ENCODE measurements at regions not wholly inside any gene's neighbourhood (a gene's known extent, or its start where the extent isn't known, plus 50 kb on each side); places are given as distances from the start of the nearest gene placed in this dataset.

DNA sequence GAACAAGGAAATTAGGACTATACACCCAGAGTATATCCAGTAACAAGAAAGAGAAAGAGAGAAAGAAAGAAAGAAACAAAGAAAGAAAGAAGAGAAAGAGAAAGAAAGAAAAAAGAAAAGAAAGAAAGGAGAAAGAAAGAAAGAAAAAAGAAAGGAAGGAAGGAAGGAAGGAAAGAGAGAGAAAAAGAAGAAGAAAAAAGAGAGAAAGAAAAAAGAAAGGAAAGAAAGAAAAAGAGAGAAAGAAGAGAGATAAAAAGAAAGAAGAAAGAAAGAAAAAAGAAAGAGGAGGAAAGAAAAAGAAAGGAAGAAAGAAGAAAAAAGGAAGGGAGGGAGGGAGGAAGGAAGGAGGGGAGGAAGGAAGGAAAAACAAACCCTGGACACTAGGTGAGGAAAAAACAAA is 981.8 kb downstream of the TBC1D32 start:
- ChIA-PET CTCF (ENCODE audit: low intra/inter-chr PET ratio) (no interaction called here), POLR2A (no interaction called here)
- H3K27ac ChIP-seq (ENCODE audit: extremely low read depth, low read depth, low read length), result no peak overlapping the region
- FAIRE-seq (no peak), ATAC-seq (no peak), DNase-seq (ENCODE audit: extremely low read depth in 1 of 4, low spot score in 3 of 4) (no peak)
- H3K9ac ChIP-seq (ENCODE audit: insufficient read depth in 1 of 2, low read depth in 2 of 2, low read length in 2 of 2), result no peak overlapping the region
- in situ Hi-C loops (cut with MboI) (no loop called here), intact Hi-C loops (cut with micrococcal nuclease) (no loop called here)
- no peaks in the 10 kb centered on the region for H3K27me3 ChIP-seq (ENCODE audit: control insufficient read depth in 2 of 2, insufficient read depth in 2 of 2, low read length in 2 of 2)
- H2AFZ ChIP-seq (ENCODE audit: low read depth, low read length), result no peak overlapping the region
- no peaks in the 10 kb centered on the region for H3K79me2 ChIP-seq (ENCODE audit: control insufficient read depth, insufficient read depth, low read length)
- TF ChIP-seq, protein P1, sequence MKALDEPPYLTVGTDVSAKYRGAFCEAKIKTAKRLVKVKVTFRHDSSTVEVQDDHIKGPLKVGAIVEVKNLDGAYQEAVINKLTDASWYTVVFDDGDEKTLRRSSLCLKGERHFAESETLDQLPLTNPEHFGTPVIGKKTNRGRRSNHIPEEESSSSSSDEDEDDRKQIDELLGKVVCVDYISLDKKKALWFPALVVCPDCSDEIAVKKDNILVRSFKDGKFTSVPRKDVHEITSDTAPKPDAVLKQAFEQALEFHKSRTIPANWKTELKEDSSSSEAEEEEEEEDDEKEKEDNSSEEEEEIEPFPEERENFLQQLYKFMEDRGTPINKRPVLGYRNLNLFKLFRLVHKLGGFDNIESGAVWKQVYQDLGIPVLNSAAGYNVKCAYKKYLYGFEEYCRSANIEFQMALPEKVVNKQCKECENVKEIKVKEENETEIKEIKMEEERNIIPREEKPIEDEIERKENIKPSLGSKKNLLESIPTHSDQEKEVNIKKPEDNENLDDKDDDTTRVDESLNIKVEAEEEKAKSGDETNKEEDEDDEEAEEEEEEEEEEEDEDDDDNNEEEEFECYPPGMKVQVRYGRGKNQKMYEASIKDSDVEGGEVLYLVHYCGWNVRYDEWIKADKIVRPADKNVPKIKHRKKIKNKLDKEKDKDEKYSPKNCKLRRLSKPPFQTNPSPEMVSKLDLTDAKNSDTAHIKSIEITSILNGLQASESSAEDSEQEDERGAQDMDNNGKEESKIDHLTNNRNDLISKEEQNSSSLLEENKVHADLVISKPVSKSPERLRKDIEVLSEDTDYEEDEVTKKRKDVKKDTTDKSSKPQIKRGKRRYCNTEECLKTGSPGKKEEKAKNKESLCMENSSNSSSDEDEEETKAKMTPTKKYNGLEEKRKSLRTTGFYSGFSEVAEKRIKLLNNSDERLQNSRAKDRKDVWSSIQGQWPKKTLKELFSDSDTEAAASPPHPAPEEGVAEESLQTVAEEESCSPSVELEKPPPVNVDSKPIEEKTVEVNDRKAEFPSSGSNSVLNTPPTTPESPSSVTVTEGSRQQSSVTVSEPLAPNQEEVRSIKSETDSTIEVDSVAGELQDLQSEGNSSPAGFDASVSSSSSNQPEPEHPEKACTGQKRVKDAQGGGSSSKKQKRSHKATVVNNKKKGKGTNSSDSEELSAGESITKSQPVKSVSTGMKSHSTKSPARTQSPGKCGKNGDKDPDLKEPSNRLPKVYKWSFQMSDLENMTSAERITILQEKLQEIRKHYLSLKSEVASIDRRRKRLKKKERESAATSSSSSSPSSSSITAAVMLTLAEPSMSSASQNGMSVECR (CRISPR knock-in tag; IDR thresholded peaks at IDR 0.05), result no peak
- TF ChIP-seq, protein P2, sequence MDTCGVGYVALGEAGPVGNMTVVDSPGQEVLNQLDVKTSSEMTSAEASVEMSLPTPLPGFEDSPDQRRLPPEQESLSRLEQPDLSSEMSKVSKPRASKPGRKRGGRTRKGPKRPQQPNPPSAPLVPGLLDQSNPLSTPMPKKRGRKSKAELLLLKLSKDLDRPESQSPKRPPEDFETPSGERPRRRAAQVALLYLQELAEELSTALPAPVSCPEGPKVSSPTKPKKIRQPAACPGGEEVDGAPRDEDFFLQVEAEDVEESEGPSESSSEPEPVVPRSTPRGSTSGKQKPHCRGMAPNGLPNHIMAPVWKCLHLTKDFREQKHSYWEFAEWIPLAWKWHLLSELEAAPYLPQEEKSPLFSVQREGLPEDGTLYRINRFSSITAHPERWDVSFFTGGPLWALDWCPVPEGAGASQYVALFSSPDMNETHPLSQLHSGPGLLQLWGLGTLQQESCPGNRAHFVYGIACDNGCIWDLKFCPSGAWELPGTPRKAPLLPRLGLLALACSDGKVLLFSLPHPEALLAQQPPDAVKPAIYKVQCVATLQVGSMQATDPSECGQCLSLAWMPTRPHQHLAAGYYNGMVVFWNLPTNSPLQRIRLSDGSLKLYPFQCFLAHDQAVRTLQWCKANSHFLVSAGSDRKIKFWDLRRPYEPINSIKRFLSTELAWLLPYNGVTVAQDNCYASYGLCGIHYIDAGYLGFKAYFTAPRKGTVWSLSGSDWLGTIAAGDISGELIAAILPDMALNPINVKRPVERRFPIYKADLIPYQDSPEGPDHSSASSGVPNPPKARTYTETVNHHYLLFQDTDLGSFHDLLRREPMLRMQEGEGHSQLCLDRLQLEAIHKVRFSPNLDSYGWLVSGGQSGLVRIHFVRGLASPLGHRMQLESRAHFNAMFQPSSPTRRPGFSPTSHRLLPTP (IDR thresholded peaks at IDR 0.05; ENCODE audit: borderline replicate concordance, extremely low read depth, insufficient read length), result no peak
- TF ChIP-seq, protein P3, sequence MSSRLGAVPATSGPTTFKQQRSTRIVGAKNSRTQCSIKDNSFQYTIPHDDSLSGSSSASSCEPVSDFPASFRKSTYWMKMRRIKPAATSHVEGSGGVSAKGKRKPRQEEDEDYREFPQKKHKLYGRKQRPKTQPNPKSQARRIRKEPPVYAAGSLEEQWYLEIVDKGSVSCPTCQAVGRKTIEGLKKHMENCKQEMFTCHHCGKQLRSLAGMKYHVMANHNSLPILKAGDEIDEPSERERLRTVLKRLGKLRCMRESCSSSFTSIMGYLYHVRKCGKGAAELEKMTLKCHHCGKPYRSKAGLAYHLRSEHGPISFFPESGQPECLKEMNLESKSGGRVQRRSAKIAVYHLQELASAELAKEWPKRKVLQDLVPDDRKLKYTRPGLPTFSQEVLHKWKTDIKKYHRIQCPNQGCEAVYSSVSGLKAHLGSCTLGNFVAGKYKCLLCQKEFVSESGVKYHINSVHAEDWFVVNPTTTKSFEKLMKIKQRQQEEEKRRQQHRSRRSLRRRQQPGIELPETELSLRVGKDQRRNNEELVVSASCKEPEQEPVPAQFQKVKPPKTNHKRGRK (tag; IDR thresholded peaks at IDR 0.05), result peak; percentile 60; the same call in 1 of the 2 replicates
- H3K4me1 ChIP-seq (replicated peaks in 1 of 2; ENCODE audit: control insufficient read depth in 2 of 2, insufficient read depth in 2 of 2, low read length in 2 of 2), result no peaks in the 10 kb centered on the region
- H3K4me2 ChIP-seq (ENCODE audit: insufficient read depth, low read length), result no peak overlapping the region
- no peak overlapping the region for H3K4me3 ChIP-seq
- H3K9me3 ChIP-seq (replicated peaks; ENCODE audit: control insufficient read depth, insufficient read depth, low read depth, low read length), result no peaks in the 10 kb centered on the region; the same call in 1 of the 2 replicates
- no TSS peak for BruUV-seq (replicated peaks)
- no peaks in the 10 kb centered on the region for H4K20me1 ChIP-seq (replicated peaks; ENCODE audit: control insufficient read depth, insufficient read depth, low read length)
- H3K9me1 ChIP-seq (ENCODE audit: control insufficient read depth, insufficient read depth, low read length), result no peaks in the 10 kb centered on the region
- H3K36me3 ChIP-seq (ENCODE audit: control insufficient read depth, insufficient read depth, low read length), result no peaks in the 10 kb centered on the region
